ENCODE measurements at regions not wholly inside any gene's neighbourhood (a gene's known extent, or its start where the extent isn't known, plus 50 kb on each side); places are given as distances from the start of the nearest gene placed in this dataset.

DNA sequence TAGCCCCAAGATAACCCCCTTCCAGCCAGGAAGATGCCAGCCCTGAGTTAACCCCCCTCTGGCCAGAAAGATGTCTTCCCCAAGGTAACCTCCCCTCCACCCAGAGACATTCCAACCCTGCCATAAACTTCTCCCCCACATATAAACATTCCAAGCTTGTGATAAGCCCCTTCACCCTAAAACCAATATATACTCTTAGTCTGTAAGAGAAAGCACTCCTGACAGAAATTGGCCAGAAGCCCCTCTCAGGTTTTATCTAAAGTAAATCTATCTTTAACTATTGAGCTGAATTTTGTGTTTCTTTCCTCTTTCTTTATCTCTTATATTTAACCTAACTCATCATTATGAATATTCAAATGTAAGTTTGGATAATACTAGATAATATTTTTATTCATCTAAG lies 1775.8 kb upstream of the MIR17HG start:
- Mint-ChIP-seq H3K27me3 (no peaks in the 10 kb centered on the region), H3K9me3 (peaks cover 3% of the 10 kb centered on the region), H3K36me3 (no peaks in the 10 kb centered on the region), H3K27ac (no peak overlapping the region), H3K4me3 (no peak overlapping the region), H3K4me1 (no peaks in the 10 kb centered on the region)
- POLR2A ChIA-PET: no interaction called here
- ATAC-seq (ENCODE audit: low read depth) (no peak), DNase-seq (no peak)

DNA sequence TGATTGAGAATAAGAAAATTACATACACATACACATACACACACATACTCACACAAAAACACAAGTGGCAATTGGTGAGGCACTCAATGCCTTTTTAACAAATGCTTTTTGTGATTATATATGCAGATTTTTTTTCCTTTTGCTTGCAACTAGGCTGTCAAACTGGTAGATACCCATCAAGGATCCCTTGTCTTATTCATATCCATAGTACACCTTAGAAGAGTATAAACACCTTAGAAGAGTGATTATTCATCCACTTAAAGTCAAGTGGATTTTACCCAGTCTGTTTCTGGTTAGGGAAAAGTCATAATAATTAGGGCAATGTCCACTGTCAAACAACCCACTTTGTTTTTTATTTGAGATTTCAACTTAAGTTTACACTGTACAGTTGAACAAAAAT lies 1773.4 kb upstream of the MIR17HG start:
- no peak overlapping the region for H3K27ac Mint-ChIP-seq
- POLR2A ChIA-PET: no interaction called here
- no peak overlapping the region for H3K4me3 Mint-ChIP-seq
- H3K4me1 Mint-ChIP-seq: no peaks in the 10 kb centered on the region
- H3K36me3 Mint-ChIP-seq: no peaks in the 10 kb centered on the region
- no peak for DNase-seq
- peaks cover 3% of the 10 kb centered on the region for H3K9me3 Mint-ChIP-seq
- ATAC-seq (ENCODE audit: low read depth): no peak
- no peaks in the 10 kb centered on the region for H3K27me3 Mint-ChIP-seq

DNA sequence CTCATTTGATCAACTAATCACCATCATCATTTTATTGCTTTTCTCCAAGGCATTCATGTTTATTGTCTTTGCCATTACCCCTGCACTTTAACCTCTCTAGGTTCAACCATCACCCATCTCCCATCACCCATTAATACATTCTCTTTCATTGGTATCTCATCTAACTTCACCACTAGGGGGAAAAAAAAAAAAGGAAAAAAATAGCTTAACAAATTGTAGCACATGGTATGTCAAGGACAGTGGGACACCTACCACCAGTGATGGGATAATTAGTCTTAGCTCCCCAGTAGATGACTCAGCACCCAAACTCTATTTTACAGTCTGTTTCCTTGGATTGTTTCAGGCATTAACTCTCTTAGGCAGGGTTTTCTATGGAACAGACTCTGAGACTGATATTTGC lies 1770.2 kb upstream of the MIR17HG start:
- Mint-ChIP-seq H3K27me3 (no peaks in the 10 kb centered on the region), H3K4me1 (no peaks in the 10 kb centered on the region), H3K36me3 (no peaks in the 10 kb centered on the region), H3K4me3 (no peak overlapping the region), H3K27ac (no peak overlapping the region), H3K9me3 (peaks cover 3% of the 10 kb centered on the region)
- no peak for DNase-seq
- no peak for ATAC-seq (ENCODE audit: low read depth)
- POLR2A ChIA-PET: no interaction called here

GRCh38 chr13:89584058-89584620 lies 1763.3 kb upstream of the MIR17HG start:
- POLR2A ChIA-PET: no interaction called here
- H3K27ac Mint-ChIP-seq: no peak overlapping the region
- H3K36me3 Mint-ChIP-seq: no peaks in the 10 kb centered on the region
- DNase-seq (no peak), ATAC-seq (ENCODE audit: low read depth) (no peak)
- no peaks in the 10 kb centered on the region for H3K4me1 Mint-ChIP-seq
- H3K4me3 Mint-ChIP-seq: no peak overlapping the region
- H3K27me3 Mint-ChIP-seq: no peaks in the 10 kb centered on the region
- no peaks in the 10 kb centered on the region for H3K9me3 Mint-ChIP-seq

GRCh38 chr13:89602655-89603054 lies 1744.8 kb upstream of the MIR17HG start:
- H3K27me3 Mint-ChIP-seq: no peaks in the 10 kb centered on the region
- DNase-seq: no peak
- POLR2A ChIA-PET: no interaction called here
- no peak overlapping the region for H3K27ac Mint-ChIP-seq
- no peak for ATAC-seq (ENCODE audit: low read depth)
- H3K4me1 Mint-ChIP-seq: no peaks in the 10 kb centered on the region
- H3K36me3 Mint-ChIP-seq: no peaks in the 10 kb centered on the region
- peaks cover 2% of the 10 kb centered on the region for H3K9me3 Mint-ChIP-seq
- H3K4me3 Mint-ChIP-seq: no peak overlapping the region

DNA sequence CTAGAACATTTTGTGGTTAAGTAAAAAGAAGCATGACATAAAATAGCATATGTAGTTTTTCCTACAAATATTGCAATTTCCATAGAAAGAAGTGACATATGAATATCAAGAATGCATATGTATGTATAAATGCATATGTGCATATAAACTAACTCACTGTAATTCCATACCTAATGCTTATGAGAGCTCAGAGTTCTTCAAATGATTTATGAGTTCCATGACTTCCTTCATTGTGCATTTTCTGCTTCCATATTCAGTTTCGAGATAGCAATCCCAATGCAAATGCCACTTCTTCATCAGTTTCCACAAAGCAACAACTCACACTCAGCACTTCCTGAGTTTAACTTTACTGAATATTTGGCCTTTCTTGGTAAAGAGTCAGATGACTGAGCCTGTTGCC lies 1744.3 kb upstream of the MIR17HG start:
- ATAC-seq (ENCODE audit: low read depth): no peak
- H3K4me3 Mint-ChIP-seq: no peak overlapping the region
- peaks cover 3% of the 10 kb centered on the region for H3K9me3 Mint-ChIP-seq
- DNase-seq: no peak
- no peaks in the 10 kb centered on the region for H3K27me3 Mint-ChIP-seq
- H3K36me3 Mint-ChIP-seq: no peaks in the 10 kb centered on the region
- no peak overlapping the region for H3K27ac Mint-ChIP-seq
- POLR2A ChIA-PET: no interaction called here
- H3K4me1 Mint-ChIP-seq: no peaks in the 10 kb centered on the region

- no peak overlapping the region for H3K4me3 Mint-ChIP-seq
- H3K9me3 Mint-ChIP-seq: peaks cover 7% of the 10 kb centered on the region
Observed at GRCh38 chr13:89609318-89609717, 1738.2 kb upstream of the MIR17HG start.

GRCh38 chr13:89610331-89610730 lies 1737.2 kb upstream of the MIR17HG start:
- peaks cover 7% of the 10 kb centered on the region for H3K9me3 Mint-ChIP-seq
- POLR2A ChIA-PET: no interaction called here
- no peaks in the 10 kb centered on the region for H3K4me1 Mint-ChIP-seq
- no peak overlapping the region for H3K27ac Mint-ChIP-seq
- H3K4me3 Mint-ChIP-seq: no peak overlapping the region
- ATAC-seq (ENCODE audit: low read depth) (no peak), DNase-seq (no peak)
- H3K36me3 Mint-ChIP-seq: no peaks in the 10 kb centered on the region
- H3K27me3 Mint-ChIP-seq: no peaks in the 10 kb centered on the region

More at GRCh38 chr13:89609318-89609717, 1738.2 kb upstream of the MIR17HG start:
- DNase-seq: no peak
- no peaks in the 10 kb centered on the region for H3K27me3 Mint-ChIP-seq
- POLR2A ChIA-PET: no interaction called here
- H3K36me3 Mint-ChIP-seq: no peaks in the 10 kb centered on the region
- ATAC-seq (ENCODE audit: low read depth): no peak
- H3K27ac Mint-ChIP-seq: no peak overlapping the region
- H3K4me1 Mint-ChIP-seq: no peaks in the 10 kb centered on the region

DNA sequence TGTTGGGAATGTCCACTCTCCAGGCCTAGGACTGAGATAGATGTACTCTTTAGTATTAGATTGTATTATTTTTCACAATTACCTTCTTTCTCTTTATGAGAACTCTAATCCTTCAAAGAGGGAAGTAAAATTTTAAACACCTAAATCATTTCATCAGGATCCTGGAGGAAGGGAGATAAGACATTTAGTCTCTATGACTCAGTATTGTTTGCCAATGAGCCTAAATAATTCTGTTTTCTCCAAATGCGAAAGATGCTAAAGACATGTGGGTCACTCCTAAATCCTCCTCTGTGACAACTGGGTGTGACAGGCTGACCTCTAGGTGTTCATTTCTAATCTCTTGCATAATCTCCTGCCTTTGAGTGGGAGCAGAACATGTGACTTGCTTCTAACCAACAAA lies 1736.6 kb upstream of the MIR17HG start:
- no peak for DNase-seq
- H3K4me3 Mint-ChIP-seq: no peak overlapping the region
- no peaks in the 10 kb centered on the region for H3K36me3 Mint-ChIP-seq
- H3K27me3 Mint-ChIP-seq: no peaks in the 10 kb centered on the region
- ATAC-seq (ENCODE audit: low read depth): no peak
- H3K4me1 Mint-ChIP-seq: no peaks in the 10 kb centered on the region
- peaks cover 7% of the 10 kb centered on the region for H3K9me3 Mint-ChIP-seq
- POLR2A ChIA-PET: no interaction called here
- H3K27ac Mint-ChIP-seq: no peak overlapping the region

- POLR2A ChIA-PET: no interaction called here
- H3K4me3 Mint-ChIP-seq: no peak overlapping the region
- DNase-seq: no peak
- H3K9me3 Mint-ChIP-seq: peaks cover 1% of the 10 kb centered on the region
- H3K4me1 Mint-ChIP-seq: no peaks in the 10 kb centered on the region
- H3K36me3 Mint-ChIP-seq: no peaks in the 10 kb centered on the region
- H3K27ac Mint-ChIP-seq: no peak overlapping the region
- H3K27me3 Mint-ChIP-seq: no peaks in the 10 kb centered on the region
- no peak for ATAC-seq (ENCODE audit: low read depth)
Observed at GRCh38 chr13:89627996-89628395, 1719.5 kb upstream of the MIR17HG start.

- H3K27me3 Mint-ChIP-seq: no peaks in the 10 kb centered on the region
- no peaks in the 10 kb centered on the region for H3K36me3 Mint-ChIP-seq
- H3K4me1 Mint-ChIP-seq: no peaks in the 10 kb centered on the region
- DNase-seq: no peak
- POLR2A ChIA-PET: no interaction called here
- no peak overlapping the region for H3K27ac Mint-ChIP-seq
- ATAC-seq (ENCODE audit: low read depth): no peak
- peaks cover 1% of the 10 kb centered on the region for H3K9me3 Mint-ChIP-seq
- no peak overlapping the region for H3K4me3 Mint-ChIP-seq
Observed at GRCh38 chr13:89628567-89628966, 1718.9 kb upstream of the MIR17HG start.

DNA sequence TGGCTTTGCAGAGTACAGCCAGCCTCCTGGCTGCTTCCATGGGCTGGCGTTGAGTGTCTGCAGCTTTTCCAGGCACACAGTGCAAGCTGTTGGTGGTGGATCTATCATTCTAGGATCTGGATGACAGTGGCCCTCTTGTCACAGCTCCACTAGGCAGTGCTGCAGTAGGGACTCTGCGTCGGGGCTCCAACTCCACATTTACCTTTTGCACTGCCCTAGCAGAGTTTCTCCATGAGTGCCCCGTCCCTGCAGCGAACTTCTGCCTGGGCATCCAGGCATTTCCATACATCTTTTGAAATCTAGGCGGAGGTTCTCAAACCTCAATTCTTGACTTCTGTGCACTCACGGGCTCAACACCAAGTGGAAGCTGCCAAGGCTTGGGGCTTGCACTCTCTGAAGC lies 1697.3 kb upstream of the MIR17HG start:
- Mint-ChIP-seq H3K27ac (no peak overlapping the region), H3K9me3 (peaks cover 12% of the 10 kb centered on the region), H3K4me3 (no peak overlapping the region), H3K4me1 (no peaks in the 10 kb centered on the region), H3K36me3 (no peaks in the 10 kb centered on the region), H3K27me3 (no peaks in the 10 kb centered on the region)
- ATAC-seq (ENCODE audit: low read depth) (no peak), DNase-seq (no peak)
- POLR2A ChIA-PET: no interaction called here

DNA sequence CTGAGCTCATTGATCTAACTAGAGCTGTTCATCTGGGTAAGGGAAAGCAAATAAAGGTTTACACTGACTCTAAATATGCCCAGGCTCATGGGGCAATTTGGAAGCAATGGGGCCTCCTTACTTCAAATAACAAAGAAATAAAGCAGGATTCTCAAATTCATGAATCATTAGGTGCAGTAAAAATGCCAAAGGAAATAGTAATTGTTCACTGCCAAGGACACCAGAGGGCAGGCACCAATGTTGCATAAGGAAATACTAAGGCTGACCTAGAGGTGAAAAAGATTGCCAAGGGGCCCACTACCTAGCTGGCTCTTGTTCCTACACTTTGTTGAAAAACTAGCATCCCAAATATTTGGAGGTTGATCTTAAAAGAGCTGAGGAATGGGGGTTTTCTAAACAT lies 1686.7 kb upstream of the MIR17HG start:
- Mint-ChIP-seq H3K9me3 (peaks cover 3% of the 10 kb centered on the region), H3K36me3 (no peaks in the 10 kb centered on the region), H3K27me3 (no peaks in the 10 kb centered on the region), H3K4me3 (no peak overlapping the region), H3K4me1 (no peaks in the 10 kb centered on the region), H3K27ac (no peak overlapping the region)
- POLR2A ChIA-PET: no interaction called here
- DNase-seq: no peak
- ATAC-seq (ENCODE audit: low read depth): no peak

GRCh38 chr13:89673789-89674311 lies 1673.6 kb upstream of the MIR17HG start:
- Mint-ChIP-seq H3K4me3 (no peak overlapping the region), H3K27me3 (no peaks in the 10 kb centered on the region), H3K36me3 (no peaks in the 10 kb centered on the region), H3K9me3 (no peaks in the 10 kb centered on the region), H3K27ac (no peak overlapping the region), H3K4me1 (no peaks in the 10 kb centered on the region)
- no peak for ATAC-seq (ENCODE audit: low read depth)
- POLR2A ChIA-PET: no interaction called here
- DNase-seq: no peak
